ENCODE measurements at regions not wholly inside any gene's neighbourhood (a gene's known extent, or its start where the extent isn't known, plus 50 kb on each side); places are given as distances from the start of the nearest gene placed in this dataset.

GRCh38 chr1:37399830-37400464, 74.4 kb upstream of the ZC3H12A start:
- no peaks in the 10 kb centered on the region for H3K4me1 ChIP-seq
- TF ChIP-seq CTCF (IDR thresholded peaks at IDR 0.05), result no peak
- DNase-seq (no peak), ATAC-seq (no peak)
- no peaks in the 10 kb centered on the region for H3K9me3 ChIP-seq
- WGBS, 3 donors, result 26 to 41% (median 39%) methylated on average over 3 of the region's 3 CpGs
- no peak overlapping the region for H3K27ac ChIP-seq
- no peak overlapping the region for H3K4me3 ChIP-seq
- intact Hi-C loops (cut with DNase I), result no loop called here
- H3K27me3 ChIP-seq (ENCODE audit: insufficient read depth in 3 of 3, low read length in 2 of 3), result peaks cover 0 to 41% (median 4%) of the 10 kb centered on the region in 3 donors
- H3K36me3 ChIP-seq (ENCODE audit: insufficient read depth in 1 of 2, low read depth in 1 of 2), result no peaks in the 10 kb centered on the region

GRCh38 chr1:37400466-37401225, 73.7 kb upstream of the ZC3H12A start:
- no peaks in the 10 kb centered on the region for H3K9me3 ChIP-seq
- no peak for TF ChIP-seq CTCF (IDR thresholded peaks at IDR 0.05)
- no peaks in the 10 kb centered on the region for H3K36me3 ChIP-seq (ENCODE audit: insufficient read depth in 1 of 2, low read depth in 1 of 2)
- no peaks in the 10 kb centered on the region for H3K4me1 ChIP-seq
- WGBS, 3 donors, result 23 to 44% (median 37%) methylated on average over 21 of the region's 21 CpGs
- intact Hi-C loops (cut with DNase I), result no loop called here
- no peak overlapping the region for H3K4me3 ChIP-seq
- H3K27ac ChIP-seq, result no peak overlapping the region
- ATAC-seq, result no peak
- peaks cover 0 to 37% (median 4%) of the 10 kb centered on the region in 3 donors for H3K27me3 ChIP-seq (ENCODE audit: insufficient read depth in 3 of 3, low read length in 2 of 3)
- DNase-seq, result no peak

- no peak for ATAC-seq
- H3K36me3 ChIP-seq (ENCODE audit: insufficient read depth in 1 of 2, low read depth in 1 of 2), result no peaks in the 10 kb centered on the region
- H3K4me1 ChIP-seq, result no peaks in the 10 kb centered on the region
- 69 to 77% (median 70%) methylated on average over 4 of the region's 4 CpGs for WGBS, 3 donors
- TF ChIP-seq CTCF (IDR thresholded peaks at IDR 0.05), result no peak
- intact Hi-C loops (cut with DNase I), result no loop called here
- H3K27ac ChIP-seq, result no peak overlapping the region
- H3K27me3 ChIP-seq (ENCODE audit: insufficient read depth in 3 of 3, low read length in 2 of 3), result peaks cover 0 to 24% (median 3%) of the 10 kb centered on the region in 3 donors
- no peaks in the 10 kb centered on the region for H3K9me3 ChIP-seq
- no peak for DNase-seq
- H3K4me3 ChIP-seq, result no peak overlapping the region
These were observed 71.2 kb upstream of the ZC3H12A start for GRCh38 chr1:37403166-37403565.

GRCh38 chr1:37404711-37405110, 69.7 kb upstream of the ZC3H12A start:
- ATAC-seq, result no peak
- peaks cover 0 to 26% (median 3%) of the 10 kb centered on the region in 3 donors for H3K27me3 ChIP-seq (ENCODE audit: insufficient read depth in 3 of 3, low read length in 2 of 3)
- no peak for TF ChIP-seq CTCF (IDR thresholded peaks at IDR 0.05)
- H3K36me3 ChIP-seq (ENCODE audit: insufficient read depth in 1 of 2, low read depth in 1 of 2), result no peaks in the 10 kb centered on the region
- no peak overlapping the region for H3K4me3 ChIP-seq
- no peak overlapping the region for H3K27ac ChIP-seq
- no peaks in the 10 kb centered on the region for H3K4me1 ChIP-seq
- no peaks in the 10 kb centered on the region for H3K9me3 ChIP-seq
- intact Hi-C loops (cut with DNase I), result no loop called here
- DNase-seq, result no peak
- 45 to 55% (median 54%) methylated on average over 4 of the region's 4 CpGs for WGBS, 3 donors

Measured in psoas muscle (tissue), 7 donors.